Neutrophil (primary cell): ENCODE measurements at regions not wholly inside any gene's neighbourhood (a gene's known extent, or its start where the extent isn't known, plus 50 kb on each side); places are given as distances from the start of the nearest gene placed in this dataset.

Experiments
- H3K27ac ChIP-seq: fragments of 200-600 bp; sonication (generic); 2 replicates; pipeline ENCODE4 v1.5.1; 2016; ENCODE audit warnings: mild to moderate bottlenecking, moderate library complexity
- H3K27me3 ChIP-seq: fragments of 200-600 bp; sonication (generic); 2 replicates; pipeline ENCODE4 v1.6.0; 2016; ENCODE audit warnings: mild to moderate bottlenecking
- H3K36me3 ChIP-seq: fragments of 200-600 bp; sonication (generic); 2 replicates; pipeline ENCODE4 v1.5.1; 2017
- H3K4me1 ChIP-seq, 2 experiments: fragments of 200-600 bp in 1 of 2; sonication (generic) in 1 of 2; 1 replicate in 1 of 2; 2 replicates in 1 of 2; pipeline versions ENCODE4 v1.5.1 to v1.6.1; 2013 to 2016; ENCODE audit warnings: low read depth in 1 of 2, low read length in 1 of 2, mild to moderate bottlenecking in 1 of 2, moderate library complexity in 1 of 2; ENCODE audit not compliant: control insufficient read depth in 1 of 2, insufficient read depth in 1 of 2
- H3K4me3 ChIP-seq, 2 experiments: fragments of 200-600 bp in 1 of 2; sonication (generic) in 1 of 2; 1 replicate in 1 of 2; 2 replicates in 1 of 2; pipeline ENCODE4 v1.5.1; 2013 to 2016; ENCODE audit warnings: low read depth in 1 of 2, low read length in 1 of 2, mild to moderate bottlenecking in 1 of 2, moderate library complexity in 1 of 2
- H3K9me3 ChIP-seq: fragments of 200-600 bp; sonication (generic); 2 replicates; pipeline ENCODE4 v1.5.1; 2016
- CTCF ChIP-seq: fragments of 200-600 bp; sonication (generic); IDR thresholded peaks from 2 replicates; pipeline ENCODE4 v1.5.1; 2016; ENCODE audit warnings: antibody characterized with exemption

DNA sequence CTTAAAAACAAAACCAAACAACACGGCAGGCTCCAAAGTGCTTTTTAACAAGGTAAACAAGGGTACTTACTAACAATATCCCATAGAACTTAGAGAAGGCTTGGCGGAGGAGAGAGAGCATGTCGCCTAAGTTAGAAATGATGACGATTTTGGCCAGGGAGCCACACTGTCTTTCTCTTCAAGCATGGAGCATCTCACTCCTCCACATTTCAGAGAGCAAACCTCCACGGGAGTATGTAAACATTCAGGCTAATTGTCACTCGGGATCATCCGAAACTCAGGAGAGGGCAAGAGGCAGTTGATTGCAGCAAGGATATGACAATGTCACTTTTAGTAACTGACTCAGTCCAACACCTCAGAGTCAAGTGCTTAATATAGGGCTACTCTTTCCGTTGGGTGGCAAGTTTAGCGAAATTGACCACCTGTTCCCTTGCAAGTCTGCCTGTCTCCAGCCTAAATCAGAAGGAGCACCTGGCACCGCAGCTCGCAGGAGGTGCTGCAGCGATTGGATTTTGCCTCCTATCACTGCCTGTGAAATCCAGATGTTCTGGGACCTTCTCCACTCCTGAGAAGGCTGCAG lies 65.8 kb upstream of the RPS6KA2 start:
- H3K4me3 ChIP-seq = no peak overlapping the region
- no peak for TF ChIP-seq CTCF
- peaks cover 0 to 9% of the 10 kb centered on the region in 2 experiments for H3K4me1 ChIP-seq
- peaks cover 5% of the 10 kb centered on the region for H3K36me3 ChIP-seq
- H3K9me3 ChIP-seq = no peaks in the 10 kb centered on the region
- H3K27ac ChIP-seq = no peak overlapping the region
- H3K27me3 ChIP-seq = no peaks in the 10 kb centered on the region

DNA sequence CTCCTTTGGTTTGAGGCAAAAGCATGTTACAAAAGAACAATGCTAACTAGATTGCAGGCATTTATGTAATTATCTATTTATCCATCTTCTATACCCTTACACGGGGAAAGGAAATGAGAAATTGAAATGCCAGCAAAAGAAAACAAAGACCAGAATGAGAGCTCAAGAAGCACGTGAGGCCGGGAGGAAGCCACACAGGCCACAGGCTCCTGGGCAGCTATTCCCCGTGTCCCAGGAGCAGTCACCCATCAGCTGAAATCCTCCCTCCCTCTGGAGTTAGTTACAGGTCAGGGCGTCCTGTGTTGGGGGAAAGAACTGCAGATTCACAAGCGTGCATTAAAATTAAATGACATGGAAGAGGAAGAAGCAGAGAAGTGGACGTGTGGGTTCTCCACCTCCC lies 64.7 kb upstream of the RPS6KA2 start:
- no peak overlapping the region for H3K27ac ChIP-seq
- no peaks in the 10 kb centered on the region for H3K27me3 ChIP-seq
- H3K4me3 ChIP-seq = no peak overlapping the region
- peaks cover 0 to 10% of the 10 kb centered on the region in 2 experiments for H3K4me1 ChIP-seq
- peaks cover 5% of the 10 kb centered on the region for H3K36me3 ChIP-seq
- H3K9me3 ChIP-seq = no peaks in the 10 kb centered on the region
- TF ChIP-seq CTCF = no peak

GRCh38 chr6:166691199-166691598 lies 64.1 kb upstream of the RPS6KA2 start:
- peaks cover 5% of the 10 kb centered on the region for H3K36me3 ChIP-seq
- peaks cover 0 to 16% of the 10 kb centered on the region in 2 experiments for H3K4me1 ChIP-seq
- H3K27ac ChIP-seq = no peak overlapping the region
- H3K4me3 ChIP-seq = no peak overlapping the region
- no peaks in the 10 kb centered on the region for H3K9me3 ChIP-seq
- TF ChIP-seq CTCF = no peak
- no peaks in the 10 kb centered on the region for H3K27me3 ChIP-seq

- TF ChIP-seq CTCF = no peak
These were observed 62.6 kb upstream of the RPS6KA2 start for GRCh38 chr6:166689687-166690086.

DNA sequence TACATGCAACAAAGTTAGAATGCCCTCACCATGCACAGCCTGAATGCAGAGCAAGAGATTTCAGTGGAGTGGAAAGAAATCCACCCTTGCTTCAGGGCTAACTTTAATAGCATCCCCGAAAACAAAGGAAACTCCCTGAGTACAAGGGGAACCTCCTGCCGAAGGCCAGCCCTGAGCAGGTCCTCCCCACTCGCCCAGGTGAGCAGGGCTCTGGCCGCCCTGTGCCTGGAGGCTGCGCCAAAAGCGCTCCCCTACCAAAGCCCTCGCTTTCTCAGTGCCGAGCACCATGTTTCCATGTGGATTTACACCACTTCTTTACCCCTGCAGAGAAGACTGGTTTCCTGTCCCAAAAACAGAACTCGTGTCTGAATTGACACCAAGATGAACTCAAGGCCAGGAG lies 61.9 kb upstream of the RPS6KA2 start:
- Histone ChIP-seq H3K9me3 (no peaks in the 10 kb centered on the region), H3K27ac (no peak overlapping the region), H3K27me3 (no peaks in the 10 kb centered on the region), H3K4me3 (no peak overlapping the region), H3K4me1 (peaks cover 0 to 22% of the 10 kb centered on the region in 2 experiments), H3K36me3 (peaks cover 5% of the 10 kb centered on the region)
- TF ChIP-seq CTCF = no peak

More at GRCh38 chr6:166689687-166690086, 62.6 kb upstream of the RPS6KA2 start:
- Histone ChIP-seq H3K9me3 (no peaks in the 10 kb centered on the region), H3K4me3 (no peak overlapping the region), H3K36me3 (peaks cover 5% of the 10 kb centered on the region), H3K27ac (no peak overlapping the region), H3K4me1 (peaks cover 0 to 17% of the 10 kb centered on the region in 2 experiments), H3K27me3 (no peaks in the 10 kb centered on the region)

DNA sequence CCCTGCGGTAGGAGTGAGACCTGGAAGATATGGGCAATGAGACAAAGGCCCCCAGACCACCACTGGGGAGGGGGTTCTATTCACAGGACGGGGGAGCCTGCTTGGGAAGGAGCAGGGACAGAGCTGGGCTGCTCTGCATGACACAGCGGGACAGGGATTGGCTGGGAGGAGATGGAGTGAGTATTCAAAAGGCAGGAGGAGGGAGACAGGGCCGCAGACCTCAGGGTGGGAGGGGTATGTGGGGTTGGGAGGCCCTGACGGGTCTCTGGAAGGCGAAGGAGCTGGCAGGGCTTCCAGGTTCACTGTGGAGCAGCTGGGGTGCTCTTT lies 60.8 kb upstream of the RPS6KA2 start:
- H3K9me3 ChIP-seq = no peaks in the 10 kb centered on the region
- H3K27ac ChIP-seq = no peak overlapping the region
- H3K27me3 ChIP-seq = no peaks in the 10 kb centered on the region
- H3K36me3 ChIP-seq = no peaks in the 10 kb centered on the region
- H3K4me3 ChIP-seq = no peak overlapping the region
- TF ChIP-seq CTCF = no peak
- H3K4me1 ChIP-seq = peaks cover 2 to 32% of the 10 kb centered on the region in 2 experiments
